ENCODE measurements at regions not wholly inside any gene's neighbourhood (a gene's known extent, or its start where the extent isn't known, plus 50 kb on each side); places are given as distances from the start of the nearest gene placed in this dataset.
"Not testable (repeated sequence)": the region's sequence is repeated elsewhere in the genome, so short reads cannot be mapped to it uniquely, and the experiment has no call there.

DNA sequence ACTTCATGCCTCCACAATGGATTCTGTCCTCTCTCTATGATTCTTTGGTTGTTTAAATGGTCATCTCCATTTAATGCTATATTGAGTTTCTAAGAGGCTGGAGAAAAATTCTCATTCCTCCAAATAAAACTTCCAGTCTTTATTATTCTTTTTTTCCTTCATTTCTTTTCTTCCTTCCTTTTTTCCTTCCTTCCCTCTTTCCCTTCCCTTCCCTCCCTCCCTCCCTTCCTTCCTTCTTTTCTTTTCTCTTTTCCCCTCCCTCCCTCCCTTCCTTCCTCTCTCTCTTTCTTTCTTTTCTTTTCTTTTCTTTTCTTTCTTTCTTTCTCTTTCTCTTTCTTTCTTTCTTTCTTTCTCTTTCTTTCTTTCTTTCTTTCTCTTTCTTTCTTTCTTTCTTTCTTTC is 386.1 kb upstream of the PROX1 start:
- DNase-seq, result not testable (repeated sequence)

DNA sequence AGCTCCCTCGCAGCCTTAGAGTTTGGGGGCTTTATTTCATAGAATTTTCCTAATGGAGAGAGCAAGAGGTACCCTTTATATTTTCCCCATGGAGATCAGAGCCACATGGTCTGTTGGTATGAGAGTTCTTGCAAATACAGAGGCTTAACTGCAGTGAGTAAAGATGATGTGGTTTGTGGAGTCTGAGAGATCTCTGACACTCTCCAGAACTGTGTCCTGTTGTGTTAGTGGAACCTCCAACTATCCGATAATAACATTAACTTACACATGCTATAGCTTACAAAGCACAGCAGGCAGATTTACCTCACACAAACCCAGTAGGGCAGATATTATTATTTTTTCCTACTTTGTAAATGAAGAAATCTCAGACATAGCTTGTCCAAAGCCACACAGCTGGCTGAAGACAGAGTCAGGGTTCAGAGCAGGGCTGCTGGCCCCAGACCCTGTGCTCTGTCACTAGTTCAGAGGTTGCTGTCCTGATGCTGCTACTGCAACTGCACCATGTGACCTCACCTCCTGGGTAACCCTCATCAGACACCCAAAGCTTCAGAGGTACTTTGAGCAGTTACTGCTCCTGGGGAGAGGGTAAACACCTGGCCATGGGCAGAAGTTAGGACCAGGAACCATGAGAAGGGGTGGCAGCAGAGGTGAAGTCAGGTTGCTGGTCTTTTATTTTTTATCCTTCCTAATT is 384.8 kb upstream of the PROX1 start:
- DNase-seq, result no peak

DNA sequence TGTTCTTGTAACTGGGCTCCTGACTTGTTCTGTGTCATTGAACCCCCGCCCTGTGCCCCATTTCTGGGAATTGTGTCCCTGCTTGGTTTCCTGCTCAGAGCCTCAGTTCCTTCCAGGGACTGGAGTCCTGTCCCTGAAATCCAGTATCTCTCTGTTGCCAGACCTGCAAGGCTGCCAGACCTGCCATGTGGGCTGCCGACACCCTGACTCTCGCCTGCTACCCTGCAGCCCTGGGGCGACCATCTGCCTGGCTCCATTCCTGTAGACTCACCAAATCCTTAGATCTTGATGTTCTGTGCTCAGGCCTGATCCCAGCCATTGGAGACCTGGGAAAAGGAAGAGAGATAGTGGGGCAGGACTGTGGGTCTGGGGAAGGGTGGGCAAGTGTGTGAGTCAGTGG is 383.3 kb upstream of the PROX1 start:
- DNase-seq, result no peak

DNA sequence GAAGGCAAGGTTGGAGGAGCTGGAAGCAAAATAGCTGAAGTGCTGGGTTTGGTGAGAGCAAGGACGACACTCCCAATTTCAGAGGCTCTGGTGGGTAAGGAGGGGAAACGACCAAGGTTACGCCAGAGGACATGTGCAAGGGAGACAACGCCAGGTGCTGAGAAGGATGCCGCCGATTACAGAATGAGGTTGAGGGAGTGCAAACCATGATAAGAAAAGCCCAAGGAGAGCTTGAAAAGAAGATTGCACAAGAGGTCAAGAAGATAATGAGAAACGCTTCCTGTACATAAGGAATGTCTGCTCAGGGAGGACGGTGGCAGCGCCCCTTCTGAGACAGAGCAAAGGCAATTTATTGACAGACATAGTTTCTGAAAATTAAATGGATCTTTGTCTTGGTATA is 382.0 kb upstream of the PROX1 start:
- no peak for DNase-seq

DNA sequence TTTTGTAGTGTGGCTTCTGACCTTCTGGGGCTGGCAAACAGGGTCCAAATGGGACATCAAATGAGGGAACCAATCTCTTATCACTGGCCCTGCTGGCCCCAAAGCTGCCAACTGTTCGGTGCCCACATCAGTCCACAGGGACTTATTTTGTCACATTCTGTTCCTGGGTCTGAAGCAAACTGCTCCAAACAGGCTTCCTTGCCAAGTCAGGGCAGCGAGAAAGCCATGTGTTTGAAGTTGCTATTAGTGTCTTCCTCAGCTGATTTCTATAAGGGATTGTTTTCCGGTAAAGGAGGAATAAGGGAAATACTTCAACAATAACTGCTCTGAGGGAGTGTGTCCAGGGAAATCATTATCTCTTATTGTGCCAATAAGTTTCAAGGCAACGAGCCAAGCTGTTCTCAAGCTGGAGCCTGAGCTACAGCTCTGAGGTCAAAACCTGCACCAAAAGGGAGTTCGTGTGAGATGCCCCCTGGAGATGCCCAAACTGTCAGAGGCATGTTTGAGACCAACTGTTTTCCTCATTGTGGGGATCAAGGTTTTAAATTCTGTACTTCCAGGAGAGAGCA is 381.4 kb upstream of the PROX1 start:
- DNase-seq, result no peak

DNA sequence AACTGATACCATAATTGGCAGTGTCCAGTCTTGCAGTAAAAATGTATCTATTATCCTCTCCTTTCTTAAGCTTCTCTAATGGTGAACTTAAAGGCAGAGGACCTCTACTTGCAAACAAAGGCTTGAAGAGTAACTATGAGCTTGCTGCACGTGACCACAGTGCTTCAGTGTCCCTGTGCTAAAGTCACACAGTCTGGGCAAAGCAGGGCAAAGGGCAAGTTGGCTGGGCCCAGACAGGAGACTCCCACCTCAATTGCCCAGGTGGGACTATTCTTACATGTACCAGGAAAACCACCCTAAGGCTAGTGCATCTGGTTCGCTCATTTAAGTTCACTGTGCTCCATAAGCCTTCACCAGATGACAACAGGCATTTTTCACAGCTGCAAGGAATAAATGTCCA is 374.2 kb upstream of the PROX1 start:
- DNase-seq, result no peak

DNA sequence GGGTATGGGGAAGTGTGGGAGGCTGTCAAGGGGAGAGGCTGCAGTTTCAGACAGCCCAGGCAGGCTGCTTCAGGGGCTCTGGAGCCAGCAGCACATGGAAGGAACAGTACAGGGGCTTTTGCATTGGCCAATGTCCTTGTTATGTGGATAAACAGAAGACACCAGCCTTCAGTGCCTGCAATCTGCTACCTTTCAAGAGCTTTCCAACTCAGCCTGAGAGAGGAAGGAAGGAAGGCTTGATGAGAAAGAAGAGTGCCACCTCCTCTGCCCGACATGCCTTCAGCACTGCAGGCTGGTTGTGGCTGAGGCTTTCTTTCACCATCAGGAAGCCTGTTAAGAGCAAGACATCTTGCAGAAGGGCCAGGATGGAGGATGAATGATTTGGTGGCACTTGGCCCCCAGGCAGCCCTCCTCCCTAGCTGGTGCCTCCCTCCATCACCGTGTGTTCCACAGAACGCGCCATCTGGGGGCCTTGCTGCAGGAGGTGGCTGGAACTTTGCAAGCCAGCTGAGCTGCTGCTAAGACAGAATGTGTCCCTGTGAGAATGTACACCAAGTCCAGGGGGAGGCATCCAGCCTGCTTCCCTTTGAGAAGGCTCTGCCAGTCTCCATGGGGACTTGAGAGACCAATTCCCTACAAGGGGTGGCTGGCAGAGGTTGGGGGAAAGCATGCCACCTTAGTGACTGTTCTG is 372.4 kb upstream of the PROX1 start:
- DNase-seq, result no peak

DNA sequence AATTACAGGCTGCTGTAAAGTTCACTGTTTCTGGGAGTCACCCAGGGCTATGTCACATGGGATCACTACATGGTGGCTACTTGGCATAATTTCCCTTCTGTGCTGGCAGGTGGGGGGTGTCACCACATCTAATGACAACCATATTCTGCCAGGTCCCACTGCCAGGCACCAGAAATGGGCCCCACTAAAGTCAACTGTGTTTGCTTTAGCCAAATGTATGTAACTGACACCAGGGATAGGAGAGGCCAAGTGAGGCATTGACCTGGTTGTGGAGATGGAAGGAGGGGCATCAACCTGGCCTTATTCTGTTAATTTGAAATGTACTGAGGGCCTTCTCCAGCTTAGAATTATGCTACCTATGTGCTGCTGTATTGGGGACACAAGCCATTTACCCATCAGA is 370.6 kb upstream of the PROX1 start:
- DNase-seq, result no peak

DNA sequence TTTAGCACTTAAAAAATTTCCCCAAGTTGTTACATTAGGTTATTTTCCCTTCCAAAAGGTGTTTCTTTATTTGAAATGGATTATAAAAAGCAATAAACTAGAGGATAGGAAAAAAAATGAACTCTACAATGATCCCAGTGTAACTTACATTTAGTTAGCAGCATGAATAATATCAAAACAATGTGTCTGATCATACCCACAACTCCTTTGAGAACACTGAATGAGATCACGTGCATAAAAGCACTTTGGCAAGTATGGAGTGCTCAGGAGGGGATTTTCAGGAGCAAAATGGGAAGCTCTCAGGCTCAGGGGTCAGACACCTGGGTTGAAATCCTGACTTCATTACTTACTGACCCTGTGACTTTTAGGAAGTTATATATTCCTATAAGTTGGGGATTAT is 369.7 kb upstream of the PROX1 start:
- DNase-seq, result no peak

DNA sequence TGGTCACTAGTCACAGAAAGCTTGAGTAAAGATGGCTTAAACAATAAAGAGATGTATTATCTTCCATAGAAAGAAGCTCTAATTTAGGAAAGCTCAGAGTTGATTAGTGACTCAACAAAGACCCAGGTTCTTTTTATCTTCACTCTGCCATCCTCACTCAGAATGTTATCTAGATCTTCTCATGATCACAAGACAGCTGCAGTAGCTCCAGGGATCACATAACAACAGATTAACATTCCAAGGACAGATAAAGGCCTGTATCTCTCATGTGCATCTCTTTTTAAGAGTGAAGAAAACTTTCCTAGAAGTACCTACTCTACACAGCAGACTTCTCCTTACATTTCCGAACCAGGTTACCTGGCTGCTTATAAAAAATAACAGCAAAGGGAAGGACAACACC is 368.7 kb upstream of the PROX1 start:
- DNase-seq, result no peak

DNA sequence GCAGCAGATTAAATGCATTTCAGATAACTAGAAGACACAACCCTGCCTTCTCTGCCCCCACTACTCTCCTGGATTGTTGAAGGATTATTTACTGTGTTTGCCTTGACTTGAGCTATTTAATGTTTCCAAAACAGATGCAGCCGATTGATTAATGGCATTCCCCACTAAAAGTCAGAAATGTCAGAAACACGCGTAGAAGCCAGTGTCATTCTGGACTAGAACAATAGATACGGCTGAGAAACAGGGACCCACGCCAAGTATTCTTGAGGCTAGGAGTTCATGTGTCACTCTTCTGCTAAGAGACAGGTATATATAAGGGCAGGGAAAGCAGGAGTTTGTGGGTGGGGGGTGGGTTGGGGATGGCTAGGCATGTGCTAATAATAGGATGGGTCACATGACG is 366.7 kb upstream of the PROX1 start:
- DNase-seq, result no peak

DNA sequence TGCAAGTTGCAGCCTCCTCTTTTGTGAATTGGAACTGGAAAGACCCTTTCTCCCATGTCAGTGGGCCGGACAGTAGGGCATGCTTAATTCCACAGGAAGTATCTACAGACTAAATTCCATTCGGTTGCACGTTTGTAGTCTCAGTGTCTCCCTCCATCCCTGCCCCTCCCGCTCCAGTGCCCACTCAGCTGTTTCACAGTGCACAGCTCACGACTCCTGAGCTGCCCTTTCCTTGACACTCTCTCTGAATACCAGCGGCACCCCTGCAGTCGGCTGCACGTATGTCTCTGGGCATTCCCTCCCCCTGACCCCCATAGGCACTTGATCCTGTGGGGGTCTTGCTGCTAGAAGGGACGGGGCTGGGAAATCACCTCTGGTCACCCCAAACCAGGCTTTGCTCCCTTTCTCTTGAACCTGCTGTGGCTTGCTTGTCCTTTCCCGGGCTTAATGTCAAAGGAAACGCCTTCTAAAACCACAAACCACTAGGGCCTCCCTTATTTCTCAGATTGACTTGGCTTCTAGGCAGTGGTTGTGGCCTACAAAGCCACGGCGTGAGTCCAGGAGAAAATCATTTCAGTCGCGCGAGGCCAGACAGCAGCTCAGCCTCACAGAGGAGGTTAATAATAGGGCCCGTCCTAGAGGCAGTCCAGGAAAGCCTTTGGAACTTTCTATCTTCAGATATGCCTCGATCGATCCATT is 365.3 kb upstream of the PROX1 start:
- DNase-seq, result no peak

DNA sequence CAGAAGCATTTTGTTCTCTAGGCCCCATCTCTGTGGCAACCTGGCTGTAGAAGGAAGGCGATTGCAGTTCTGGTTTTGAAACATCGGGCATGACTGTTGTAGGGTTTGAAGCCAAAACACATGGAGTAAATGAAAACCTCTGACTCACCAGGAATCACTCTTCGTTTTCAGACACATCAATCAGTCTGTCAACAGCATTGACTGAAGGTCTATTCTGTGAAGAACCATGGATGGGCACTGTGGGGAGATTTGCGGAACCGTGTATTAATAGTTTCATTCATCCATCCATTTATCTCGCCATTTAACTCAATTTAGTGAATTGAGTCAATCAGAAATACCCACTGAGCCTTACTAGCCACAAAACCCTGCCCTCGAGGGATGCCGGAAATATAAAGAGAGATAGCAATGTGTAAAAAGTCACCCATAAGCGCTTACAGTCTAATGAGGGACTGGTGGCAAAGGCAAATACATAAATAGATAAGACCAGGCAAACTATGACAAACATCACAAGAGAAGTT is 364.6 kb upstream of the PROX1 start:
- DNase-seq, result no peak

DNA sequence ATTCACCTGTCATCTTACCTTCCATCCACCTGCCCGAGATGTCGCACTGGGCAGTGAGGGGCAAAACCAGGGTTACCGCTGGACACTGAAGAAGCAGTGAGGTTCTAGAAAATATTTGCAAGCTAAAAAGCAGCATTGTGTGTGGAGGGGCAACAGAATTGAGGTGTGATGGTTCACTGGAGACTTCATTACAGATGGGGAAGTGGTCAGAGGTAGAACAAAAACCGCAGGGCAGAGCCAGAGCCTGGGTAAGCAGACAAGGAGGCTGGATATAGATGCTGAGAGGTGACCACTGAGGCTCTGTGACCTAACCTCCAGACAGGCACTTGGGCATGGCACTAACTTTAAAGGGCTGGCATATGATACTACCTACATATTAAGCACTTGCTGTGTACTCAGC is 363.9 kb upstream of the PROX1 start:
- DNase-seq, result no peak

DNA sequence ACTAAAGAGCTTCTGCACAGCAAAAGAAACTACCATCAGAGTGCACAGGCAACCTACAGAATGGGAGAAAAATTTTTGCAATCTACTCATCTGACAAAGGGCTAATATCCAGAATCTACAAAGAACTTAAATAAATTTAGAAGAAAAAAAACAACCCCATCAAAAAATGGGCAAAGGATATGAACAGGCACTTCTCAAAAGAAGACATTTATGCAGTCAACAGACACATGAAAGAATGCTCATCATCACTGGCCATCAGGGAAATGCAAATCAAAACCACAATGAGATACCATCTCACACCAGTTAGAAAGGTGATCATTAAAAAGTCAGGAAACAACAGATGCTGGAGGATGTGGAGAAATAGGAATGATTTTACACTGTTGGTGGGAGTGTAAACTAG is 351.0 kb upstream of the PROX1 start:
- DNase-seq, result not testable (repeated sequence)

DNA sequence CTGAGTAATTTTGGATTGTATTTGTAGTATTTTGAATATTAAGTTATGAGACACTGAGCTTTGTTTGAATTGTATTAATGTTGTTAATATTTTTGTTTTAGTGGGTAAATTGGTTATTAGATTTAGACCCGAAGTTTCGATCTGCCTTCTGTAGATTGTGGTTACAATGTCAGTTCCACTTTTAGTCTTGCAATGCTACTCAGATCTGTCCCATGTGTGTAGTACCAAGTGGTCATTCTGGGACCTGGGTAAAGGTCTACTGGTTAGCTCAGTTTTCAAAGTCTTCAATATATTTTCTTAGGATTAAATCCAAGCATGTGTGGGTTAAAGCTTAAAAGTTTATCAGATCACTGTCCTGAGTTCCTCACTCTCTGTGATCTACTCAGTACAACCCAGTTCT is 346.5 kb upstream of the PROX1 start:
- no peak for DNase-seq

DNA sequence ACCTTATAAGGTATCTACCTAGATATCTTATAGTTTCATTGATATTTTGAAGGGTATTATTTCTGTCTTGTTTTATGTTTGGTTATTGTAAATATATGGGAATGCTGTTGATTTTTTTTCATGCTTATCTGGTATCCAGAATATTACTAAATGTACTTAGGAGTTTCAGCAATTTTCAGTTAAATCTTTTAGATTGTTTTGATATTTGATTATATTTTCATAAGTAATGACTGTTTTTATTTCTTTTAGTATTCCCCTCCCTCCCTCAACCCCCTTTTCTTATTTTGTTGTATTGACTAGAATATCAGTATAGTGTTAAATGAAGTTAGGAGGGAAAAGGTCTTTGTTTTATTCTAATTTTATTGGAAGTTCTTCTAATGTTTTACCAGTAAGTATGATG is 344.4 kb upstream of the PROX1 start:
- DNase-seq, result no peak

DNA sequence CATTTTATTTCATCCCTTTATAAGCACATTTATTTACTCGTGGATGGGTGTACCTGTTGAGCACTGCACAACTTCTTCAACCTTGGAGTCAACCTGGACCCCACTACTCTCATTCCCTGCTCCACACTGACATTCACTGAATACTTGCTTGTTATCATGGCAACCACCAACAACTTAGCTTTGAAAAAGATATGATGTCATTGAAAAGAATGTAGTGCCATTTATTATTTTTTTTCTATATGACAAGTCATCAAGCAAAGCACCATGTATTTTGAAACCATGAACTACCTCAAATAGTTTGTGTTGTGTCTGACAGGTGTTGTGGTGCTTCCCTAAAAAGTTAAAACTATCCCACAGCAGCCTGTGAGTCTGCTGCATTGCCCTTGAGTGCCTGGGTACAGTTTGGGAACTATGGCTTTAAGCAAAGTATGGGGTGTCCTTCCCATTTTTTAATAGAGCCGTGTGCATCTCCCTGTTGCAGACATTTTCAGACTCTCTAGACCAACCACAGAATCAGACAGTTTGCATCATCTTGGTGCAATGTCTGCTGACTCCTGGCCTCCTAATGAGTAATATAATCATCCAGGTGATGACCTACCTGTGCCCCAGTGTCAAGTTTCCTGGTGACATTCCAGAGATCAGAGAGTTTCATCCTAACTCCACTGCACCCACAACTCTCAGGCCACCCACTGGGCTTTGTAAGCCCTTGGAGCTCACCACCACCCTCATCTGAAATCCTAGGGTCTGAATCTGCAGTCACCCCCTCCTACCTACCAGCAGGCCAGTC is 339.7 kb upstream of the PROX1 start:
- DNase-seq, result no peak

DNA sequence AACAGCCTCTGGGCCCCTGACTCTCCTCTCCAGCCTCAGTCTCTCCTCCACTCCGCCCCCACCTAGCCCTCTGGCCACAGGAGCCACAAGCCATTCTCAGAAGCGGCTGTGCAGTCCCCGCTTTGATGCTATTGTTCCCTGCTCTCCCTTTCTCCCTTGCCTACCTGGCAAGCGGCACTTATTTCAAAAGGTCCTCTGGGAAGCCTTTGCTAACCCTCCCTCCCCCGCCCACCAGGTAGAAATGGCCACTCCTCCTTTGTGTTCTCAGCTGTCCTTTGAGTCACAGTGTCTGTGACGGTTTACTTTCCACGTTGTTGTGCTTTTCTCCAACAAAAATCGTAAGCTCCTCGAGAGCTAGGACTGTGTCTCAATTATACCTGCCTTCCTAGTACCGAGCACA is 338.4 kb upstream of the PROX1 start:
- no peak for DNase-seq

DNA sequence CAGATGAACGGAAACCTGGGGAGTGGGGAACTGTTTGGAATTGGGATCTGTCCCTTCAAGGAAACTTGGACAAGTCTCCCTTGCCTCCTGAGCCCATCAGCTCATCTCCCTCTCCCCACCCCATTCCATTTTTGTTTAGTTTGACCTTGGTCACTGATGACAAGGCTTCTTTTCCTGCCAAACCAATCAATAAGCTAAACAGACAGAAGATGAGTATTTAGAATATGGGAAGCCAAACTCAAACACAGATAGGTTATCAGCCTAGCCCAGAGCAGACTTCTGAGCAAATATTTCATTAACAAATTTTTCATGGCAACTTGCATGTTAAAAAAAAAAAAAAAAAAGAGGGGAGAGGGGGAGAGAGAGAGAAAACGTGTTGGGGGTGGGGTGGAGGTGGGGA is 337.2 kb upstream of the PROX1 start:
- no peak for DNase-seq

DNA sequence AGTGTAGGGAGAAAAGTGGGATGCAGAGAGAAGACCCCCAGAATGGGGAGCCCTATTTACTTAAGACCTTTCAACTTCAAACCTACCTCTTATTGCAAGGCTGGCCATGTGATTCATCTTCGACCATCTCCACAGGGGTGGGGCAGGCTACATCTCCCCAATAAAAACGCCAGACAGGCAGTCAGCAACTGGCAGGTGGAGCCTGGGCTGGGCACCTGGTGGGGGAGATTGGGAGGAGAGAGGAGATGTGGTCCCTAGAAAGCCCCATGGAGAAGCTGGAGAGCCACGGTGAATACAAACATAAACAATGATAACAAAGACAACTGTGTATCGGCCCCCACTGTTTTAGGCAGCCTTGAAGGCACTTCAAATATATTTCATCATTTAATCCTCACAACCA is 336.7 kb upstream of the PROX1 start:
- DNase-seq, result no peak

DNA sequence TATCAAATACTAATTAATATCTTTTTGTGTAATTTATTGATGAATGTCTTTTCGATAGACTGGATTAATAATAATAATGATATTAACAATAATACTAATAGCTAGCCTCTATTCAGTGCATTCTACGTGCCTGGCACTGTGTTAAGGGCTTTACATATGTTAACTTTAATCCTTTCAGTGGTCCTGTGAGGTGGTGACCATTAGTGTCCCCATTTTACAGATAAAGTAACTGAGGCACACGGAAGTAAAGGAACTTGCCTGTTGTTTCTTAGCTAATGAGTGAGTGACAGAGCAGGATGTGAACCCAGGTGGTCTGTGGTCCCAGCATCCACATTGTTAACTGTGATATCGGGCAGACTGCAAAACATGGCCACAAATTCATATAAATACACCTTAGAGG is 335.7 kb upstream of the PROX1 start:
- DNase-seq, result no peak

DNA sequence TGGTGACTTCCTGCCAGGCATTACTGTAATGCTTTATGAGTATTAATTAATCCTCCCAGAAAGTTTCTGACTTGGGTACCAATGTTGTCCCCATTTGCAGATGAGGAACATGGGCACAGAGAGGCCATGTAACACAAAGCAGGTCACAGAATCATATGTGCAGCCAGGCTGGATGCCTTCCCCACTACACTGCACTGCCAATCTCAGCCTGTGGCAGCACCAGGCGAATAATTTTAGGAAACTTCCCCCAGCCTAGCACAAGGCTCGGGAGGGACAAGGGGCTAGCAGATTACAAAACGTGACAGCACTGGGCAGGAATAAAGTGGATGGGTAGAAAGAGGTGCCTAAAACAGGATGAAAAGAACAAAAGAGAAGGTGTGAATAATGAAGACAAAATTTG is 331.7 kb upstream of the PROX1 start:
- DNase-seq, result no peak
